ENCODE measurements at regions not wholly inside any gene's neighbourhood (a gene's known extent, or its start where the extent isn't known, plus 50 kb on each side); places are given as distances from the start of the nearest gene placed in this dataset.

DNA sequence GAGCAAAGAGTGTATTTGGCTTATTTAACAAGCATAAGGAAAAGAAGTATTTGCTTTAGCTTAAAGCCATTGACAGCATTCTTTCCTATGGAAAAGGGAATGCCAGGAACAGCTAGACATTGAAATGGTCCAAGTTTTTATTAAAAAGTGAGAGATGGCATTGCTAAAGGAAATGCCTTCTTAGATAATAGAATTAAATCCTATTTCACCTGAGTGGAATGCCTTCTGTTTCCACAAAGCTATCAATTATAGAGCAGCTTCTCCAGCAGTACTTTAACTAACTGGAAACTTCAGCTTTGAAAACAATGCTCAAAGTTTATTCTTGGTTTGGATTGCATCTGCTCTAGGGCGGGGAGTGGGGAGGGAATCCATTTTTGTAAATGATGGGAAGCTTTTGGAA, 85.1 kb upstream of the CNKSR3 start:
- no peaks in the 10 kb centered on the region for H3K9me3 Mint-ChIP-seq
- no peak for DNase-seq (ENCODE audit: low spot score)
- peak overlapping the region; percentile 40 for H3K4me2 ChIP-seq

GRCh38 chr6:154596009-154596408, 85.5 kb upstream of the CNKSR3 start:
- no peaks in the 10 kb centered on the region for H3K36me3 ChIP-seq
- no peak overlapping the region for H2AFZ ChIP-seq (replicated peaks)
- Mint-ChIP-seq H3K27me3 (ENCODE audit: insufficient read depth, low read depth) (peaks cover 8% of the 10 kb centered on the region), H3K4me3 (no peak overlapping the region), H3K36me3 (no peaks in the 10 kb centered on the region), H3K4me1 (peaks cover 17% of the 10 kb centered on the region), H3K27ac (no peak overlapping the region), H3K9me3 (no peaks in the 10 kb centered on the region)
- peaks cover 16% of the 10 kb centered on the region for H3F3A ChIP-seq (ENCODE audit: low read depth)
- H3K4me3 ChIP-seq: no peak overlapping the region
- H3K9ac ChIP-seq: no peak overlapping the region
- H3K9me3 ChIP-seq (ENCODE audit: low read depth): no peaks in the 10 kb centered on the region
- H3K27me3 ChIP-seq: no peaks in the 10 kb centered on the region
- no peak overlapping the region for H3K27ac ChIP-seq
- H4K20me1 ChIP-seq (ENCODE audit: low read depth): no peaks in the 10 kb centered on the region
- no peak for DNase-seq (ENCODE audit: low spot score)
- H3K79me2 ChIP-seq (ENCODE audit: low read depth): no peaks in the 10 kb centered on the region
- TF ChIP-seq EZH2phosphoT487 (IDR thresholded peaks at IDR 0.05) (no peak), CTCF (IDR thresholded peaks at IDR 0.05) (no peak), EZH2 (IDR thresholded peaks at IDR 0.05) (no peak)
- H3K4me1 ChIP-seq: peaks cover 40% of the 10 kb centered on the region
- peak overlapping the region; percentile 40 for H3K4me2 ChIP-seq

More for the DNA sequence above, 85.1 kb upstream of the CNKSR3 start:
- Histone ChIP-seq H3F3A (ENCODE audit: low read depth) (peaks cover 16% of the 10 kb centered on the region), H2AFZ (replicated peaks) (no peak overlapping the region), H3K27me3 (no peaks in the 10 kb centered on the region), H3K9ac (no peak overlapping the region), H4K20me1 (ENCODE audit: low read depth) (no peaks in the 10 kb centered on the region), H3K79me2 (ENCODE audit: low read depth) (no peaks in the 10 kb centered on the region), H3K4me1 (peaks cover 40% of the 10 kb centered on the region), H3K27ac (no peak overlapping the region), H3K36me3 (no peaks in the 10 kb centered on the region), H3K4me3 (no peak overlapping the region), H3K9me3 (ENCODE audit: low read depth) (no peaks in the 10 kb centered on the region)
- Mint-ChIP-seq H3K27ac (no peak overlapping the region), H3K36me3 (no peaks in the 10 kb centered on the region), H3K4me1 (peaks cover 17% of the 10 kb centered on the region), H3K27me3 (ENCODE audit: insufficient read depth, low read depth) (peaks cover 8% of the 10 kb centered on the region), H3K4me3 (no peak overlapping the region)
- TF ChIP-seq EZH2phosphoT487 (IDR thresholded peaks at IDR 0.05) (no peak), EZH2 (IDR thresholded peaks at IDR 0.05) (no peak), CTCF (IDR thresholded peaks at IDR 0.05) (no peak)

DNA sequence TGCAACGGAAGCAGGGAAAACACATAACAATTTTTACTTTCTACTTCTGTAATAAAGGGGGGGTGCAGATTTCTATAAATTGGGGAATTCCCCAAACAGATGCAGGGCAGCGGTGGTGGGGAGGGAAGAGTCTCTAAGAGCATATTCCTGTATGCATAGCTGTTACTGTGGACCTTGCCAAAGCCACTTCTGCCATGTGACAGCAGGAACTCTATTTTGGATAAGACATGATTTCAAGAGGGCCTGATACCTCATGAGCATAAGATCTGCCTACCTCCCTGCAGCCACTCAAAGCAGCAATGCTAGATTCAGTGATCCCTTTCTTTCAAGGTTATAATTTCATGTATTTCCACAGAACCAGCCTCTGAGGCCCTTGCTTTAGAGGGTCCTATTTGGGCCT, 86.2 kb upstream of the CNKSR3 start:
- Histone ChIP-seq H3F3A (ENCODE audit: low read depth) (peaks cover 16% of the 10 kb centered on the region), H3K27ac (no peak overlapping the region), H3K4me3 (no peak overlapping the region), H4K20me1 (ENCODE audit: low read depth) (no peaks in the 10 kb centered on the region), H3K9ac (no peak overlapping the region), H3K4me1 (peaks cover 40% of the 10 kb centered on the region), H3K4me2 (peak overlapping the region; percentile 40), H3K36me3 (no peaks in the 10 kb centered on the region), H3K79me2 (ENCODE audit: low read depth) (no peaks in the 10 kb centered on the region), H2AFZ (replicated peaks) (no peak overlapping the region), H3K27me3 (no peaks in the 10 kb centered on the region), H3K9me3 (ENCODE audit: low read depth) (no peaks in the 10 kb centered on the region)
- Mint-ChIP-seq H3K9me3 (no peaks in the 10 kb centered on the region), H3K4me3 (no peak overlapping the region), H3K36me3 (no peaks in the 10 kb centered on the region), H3K27ac (no peak overlapping the region), H3K27me3 (ENCODE audit: insufficient read depth, low read depth) (peaks cover 7% of the 10 kb centered on the region), H3K4me1 (peaks cover 17% of the 10 kb centered on the region)
- no peak for DNase-seq (ENCODE audit: low spot score)
- TF ChIP-seq CTCF (IDR thresholded peaks at IDR 0.05): no peak
- TF ChIP-seq EZH2 (IDR thresholded peaks at IDR 0.05): no peak
- TF ChIP-seq EZH2phosphoT487 (IDR thresholded peaks at IDR 0.05): no peak

Data from neural progenitor cell (in vitro differentiated cells).